Mucosa of descending colon (tissue), 3 donors: ENCODE measurements at regions not wholly inside any gene's neighbourhood (a gene's known extent, or its start where the extent isn't known, plus 50 kb on each side); places are given as distances from the start of the nearest gene placed in this dataset.
"Not testable (repeated sequence)": the region's sequence is repeated elsewhere in the genome, so short reads cannot be mapped to it uniquely, and the experiment has no call there.

Experiments
- ATAC-seq: fragments of 200-7000 bp; cut with Tn5 transposase; one replicate; pipeline ENCODE4 v1.9.1; 2020; ENCODE audit warnings: mild to moderate bottlenecking, moderate library complexity
- DNase-seq, 3 donors: peaks; one replicate each; pipeline ENCODE4 v3.0.0-alpha.2; 2020
- H3K36me3 ChIP-seq: fragments of 200-600 bp; one replicate; pipeline ENCODE4 v1.8.0; 2021; ENCODE audit warnings: low read depth, mild to moderate bottlenecking
- H3K4me1 ChIP-seq: fragments of 200-600 bp; one replicate; pipeline ENCODE4 v1.8.0; 2021; ENCODE audit warnings: low read depth, mild to moderate bottlenecking
- H3K4me3 ChIP-seq: fragments of 200-600 bp; one replicate; pipeline ENCODE4 v1.8.0; 2021; ENCODE audit warnings: mild to moderate bottlenecking
- H3K9me3 ChIP-seq: fragments of 200-600 bp; one replicate; pipeline ENCODE4 v1.8.0; 2021; ENCODE audit warnings: mild to moderate bottlenecking
- CTCF ChIP-seq: fragments of 200-600 bp; IDR thresholded peaks from one replicate; pipeline ENCODE4 v1.8.0; 2022; ENCODE audit warnings: antibody characterized with exemption, mild to moderate bottlenecking
- intact Hi-C, 2 donors: fragments of 100-400 bp; cut with DNase I in 1 of 2; cut with micrococcal nuclease in 1 of 2; formaldehyde crosslinking; loops; one replicate each; pipeline versions ENCODE4 v1.11.0 to v1.11.1; 2022; cut with DNase I, micrococcal nuclease
- donor health status: DM: no; HTN: no; CAD: no; lungs with moderate emphysema.
- donor health status: DM: no; HTN: no; CAD: no.
- donor health status: DM: no; HTN: yes; CAD: no.

DNA sequence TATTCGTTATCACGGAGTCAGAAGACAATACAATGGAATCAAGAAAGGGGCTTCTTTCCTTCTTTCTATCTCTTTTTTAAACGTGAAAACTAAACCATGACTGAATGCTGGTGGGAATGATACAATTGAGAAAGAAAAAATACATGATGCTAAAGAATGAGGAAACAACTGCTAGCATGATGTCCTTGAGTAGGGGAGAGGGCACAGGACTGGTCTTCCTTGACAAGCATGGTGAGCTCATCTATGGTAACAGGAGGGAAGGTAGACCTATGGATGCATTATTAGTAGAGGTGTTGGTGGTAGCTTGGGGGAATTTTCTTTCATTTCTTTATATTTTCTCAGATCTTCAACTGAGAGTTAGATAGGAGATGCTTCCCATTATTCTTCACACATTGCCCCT, 88.9 kb upstream of the COL1A2 start:
- no peak for ATAC-seq
- no peaks in the 10 kb centered on the region for H3K9me3 ChIP-seq
- intact Hi-C loops, result no loop called here

GRCh38 chr7:94307399-94308048, 87.2 kb upstream of the COL1A2 start:
- TF ChIP-seq CTCF, result no peak
- H3K9me3 ChIP-seq, result no peaks in the 10 kb centered on the region
- no peak for DNase-seq
- no peaks in the 10 kb centered on the region for H3K4me1 ChIP-seq
- intact Hi-C loops, result no loop called here
- no peaks in the 10 kb centered on the region for H3K36me3 ChIP-seq
- H3K4me3 ChIP-seq, result no peak overlapping the region
- ATAC-seq, result no peak

More for the DNA sequence above, 88.9 kb upstream of the COL1A2 start:
- no peak for DNase-seq
- no peaks in the 10 kb centered on the region for H3K4me1 ChIP-seq
- H3K36me3 ChIP-seq, result no peaks in the 10 kb centered on the region
- no peak overlapping the region for H3K4me3 ChIP-seq
- TF ChIP-seq CTCF, result no peak

GRCh38 chr7:94311515-94311914, 83.2 kb upstream of the COL1A2 start:
- DNase-seq (no peak), ATAC-seq (no peak)
- no peaks in the 10 kb centered on the region for H3K9me3 ChIP-seq
- no peaks in the 10 kb centered on the region for H3K36me3 ChIP-seq
- intact Hi-C loops, result no loop called here
- TF ChIP-seq CTCF, result no peak
- H3K4me1 ChIP-seq, result no peaks in the 10 kb centered on the region
- no peak overlapping the region for H3K4me3 ChIP-seq

DNA sequence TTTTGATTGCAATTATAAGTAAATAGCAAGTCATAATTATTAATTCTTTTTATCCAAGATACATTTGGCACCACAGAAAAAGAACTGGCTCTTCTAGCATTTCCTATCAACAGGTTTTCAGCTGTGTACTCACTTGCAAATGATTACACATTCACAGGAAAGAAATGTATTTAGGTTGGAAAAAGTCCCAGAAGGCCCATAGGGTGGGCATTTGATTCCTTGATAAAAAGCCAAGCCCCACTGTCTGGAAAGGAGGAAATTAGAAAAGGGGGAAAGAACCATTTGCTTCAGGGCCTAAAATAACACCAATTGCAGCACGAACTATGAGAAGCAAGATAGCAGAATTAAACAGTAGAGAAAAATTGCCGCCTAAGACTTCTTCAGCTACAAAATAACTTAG, 80.8 kb upstream of the COL1A2 start:
- ATAC-seq (no peak), DNase-seq (no peak)
- Histone ChIP-seq H3K9me3 (no peaks in the 10 kb centered on the region), H3K36me3 (no peaks in the 10 kb centered on the region), H3K4me3 (no peak overlapping the region), H3K4me1 (no peaks in the 10 kb centered on the region)
- intact Hi-C loops, result no loop called here
- no peak for TF ChIP-seq CTCF

- no peak for DNase-seq
- Histone ChIP-seq H3K4me1 (no peaks in the 10 kb centered on the region), H3K9me3 (no peaks in the 10 kb centered on the region), H3K4me3 (no peak overlapping the region), H3K36me3 (no peaks in the 10 kb centered on the region)
- no peak for ATAC-seq
- no peak for TF ChIP-seq CTCF
- intact Hi-C loops, result no loop called here
Observed at GRCh38 chr7:94314413-94315410, 80.0 kb upstream of the COL1A2 start.

DNA sequence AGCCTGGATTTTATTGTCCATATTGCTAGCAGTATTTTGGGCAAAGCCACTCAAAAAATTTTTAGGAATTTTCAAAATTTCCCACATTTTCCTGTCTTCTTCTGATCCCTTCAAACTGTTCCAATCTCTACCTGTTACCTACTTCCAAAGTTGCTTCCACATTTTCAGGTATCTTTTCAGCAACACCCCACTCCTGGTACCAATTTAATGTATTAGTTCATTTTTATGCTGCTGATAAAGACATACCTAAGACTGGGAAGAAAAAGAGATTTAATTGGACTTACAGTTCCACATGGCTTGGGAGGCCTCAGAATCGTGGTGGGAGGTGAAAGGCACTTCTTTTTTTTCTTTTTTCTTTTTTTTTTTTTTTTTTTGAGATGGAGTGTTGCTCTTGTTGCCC, 73.6 kb upstream of the COL1A2 start:
- H3K4me1 ChIP-seq, DNase-seq, H3K4me3 ChIP-seq, H3K36me3 ChIP-seq, intact Hi-C loops, ATAC-seq: not testable (repeated sequence)
- H3K9me3 ChIP-seq, result peaks cover 12% of the 10 kb centered on the region
